ENCODE measurements at regions not wholly inside any gene's neighbourhood (a gene's known extent, or its start where the extent isn't known, plus 50 kb on each side); places are given as distances from the start of the nearest gene placed in this dataset.

DNA sequence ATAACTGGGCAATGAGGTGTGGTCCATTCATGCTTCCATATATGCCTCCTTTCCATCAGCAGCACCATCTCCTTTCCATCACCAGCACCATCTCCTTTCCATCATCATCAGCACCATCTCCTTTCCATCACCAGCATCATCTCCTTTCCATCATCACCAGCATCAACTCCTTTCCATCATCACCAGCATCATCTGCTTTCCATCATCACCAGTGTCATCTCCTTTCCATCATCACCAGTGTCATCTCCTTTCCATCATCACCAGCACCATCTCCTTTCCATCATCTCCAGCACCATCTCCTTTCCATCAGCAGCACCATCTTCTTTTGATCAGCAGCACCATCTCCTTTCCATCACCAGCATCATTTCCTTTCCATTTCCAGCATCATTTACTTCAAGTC is 297.5 kb upstream of the SPHKAP start:
- Histone ChIP-seq H3K27me3 (no peaks in the 10 kb centered on the region), H3K9me3 (peaks cover 0 to 4% (median 1%) of the 10 kb centered on the region in 4 donors), H3K4me3 (no peak overlapping the region), H3K27ac (no peak overlapping the region), H3K36me3 (no peaks in the 10 kb centered on the region), H3K4me1 (no peaks in the 10 kb centered on the region)
- DNase-seq = no peak
- intact Hi-C loops (cut with DNase I; ENCODE audit: low total_unique reads) = no loop called here
- TF ChIP-seq POLR2A (IDR thresholded peaks at IDR 0.05) (no peak), EP300 (IDR thresholded peaks at IDR 0.05) (no peak), POLR2AphosphoS5 (IDR thresholded peaks at IDR 0.05) (no peak)
- TF ChIP-seq, protein P1, sequence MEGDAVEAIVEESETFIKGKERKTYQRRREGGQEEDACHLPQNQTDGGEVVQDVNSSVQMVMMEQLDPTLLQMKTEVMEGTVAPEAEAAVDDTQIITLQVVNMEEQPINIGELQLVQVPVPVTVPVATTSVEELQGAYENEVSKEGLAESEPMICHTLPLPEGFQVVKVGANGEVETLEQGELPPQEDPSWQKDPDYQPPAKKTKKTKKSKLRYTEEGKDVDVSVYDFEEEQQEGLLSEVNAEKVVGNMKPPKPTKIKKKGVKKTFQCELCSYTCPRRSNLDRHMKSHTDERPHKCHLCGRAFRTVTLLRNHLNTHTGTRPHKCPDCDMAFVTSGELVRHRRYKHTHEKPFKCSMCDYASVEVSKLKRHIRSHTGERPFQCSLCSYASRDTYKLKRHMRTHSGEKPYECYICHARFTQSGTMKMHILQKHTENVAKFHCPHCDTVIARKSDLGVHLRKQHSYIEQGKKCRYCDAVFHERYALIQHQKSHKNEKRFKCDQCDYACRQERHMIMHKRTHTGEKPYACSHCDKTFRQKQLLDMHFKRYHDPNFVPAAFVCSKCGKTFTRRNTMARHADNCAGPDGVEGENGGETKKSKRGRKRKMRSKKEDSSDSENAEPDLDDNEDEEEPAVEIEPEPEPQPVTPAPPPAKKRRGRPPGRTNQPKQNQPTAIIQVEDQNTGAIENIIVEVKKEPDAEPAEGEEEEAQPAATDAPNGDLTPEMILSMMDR (IDR thresholded peaks at IDR 0.05) = no peak

DNA sequence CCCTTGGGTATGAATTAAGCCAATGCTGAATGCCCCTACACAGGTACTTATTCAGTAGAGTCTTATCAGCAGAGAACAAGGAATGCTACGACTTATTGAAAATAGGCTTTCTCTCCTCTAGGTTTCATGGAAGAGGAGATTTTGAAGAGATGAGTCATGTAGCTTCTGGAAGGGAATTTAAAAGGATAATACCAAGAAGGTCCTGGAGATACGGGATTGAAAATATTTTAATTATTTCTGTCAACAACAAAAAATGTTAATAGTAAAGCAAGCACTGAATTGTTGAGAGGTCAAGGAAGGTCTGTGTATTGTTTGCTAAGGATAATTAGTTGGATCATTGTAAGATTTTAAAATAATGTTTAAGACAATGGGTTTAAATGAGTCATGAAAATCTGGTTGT is 293.0 kb upstream of the SPHKAP start:
- WGBS, 5 donors = 48 to 75% (median 54%) methylated on average over 1 to 2 of the region's 2 CpGs
- H3K4me1 ChIP-seq = no peaks in the 10 kb centered on the region
- TF ChIP-seq POLR2AphosphoS5 (IDR thresholded peaks at IDR 0.05) (no peak), POLR2A (IDR thresholded peaks at IDR 0.05) (no peak), EP300 (IDR thresholded peaks at IDR 0.05) (no peak)
- TF ChIP-seq, protein P1 (IDR thresholded peaks at IDR 0.05) = no peak
- intact Hi-C loops (cut with DNase I; ENCODE audit: low total_unique reads) = no loop called here
- H3K36me3 ChIP-seq = no peaks in the 10 kb centered on the region
- H3K27ac ChIP-seq = no peak overlapping the region
- H3K9me3 ChIP-seq = peaks cover 0 to 10% (median 3%) of the 10 kb centered on the region in 4 donors
- DNase-seq = no peak
- H3K27me3 ChIP-seq = no peaks in the 10 kb centered on the region
- no peak overlapping the region for H3K4me3 ChIP-seq

DNA sequence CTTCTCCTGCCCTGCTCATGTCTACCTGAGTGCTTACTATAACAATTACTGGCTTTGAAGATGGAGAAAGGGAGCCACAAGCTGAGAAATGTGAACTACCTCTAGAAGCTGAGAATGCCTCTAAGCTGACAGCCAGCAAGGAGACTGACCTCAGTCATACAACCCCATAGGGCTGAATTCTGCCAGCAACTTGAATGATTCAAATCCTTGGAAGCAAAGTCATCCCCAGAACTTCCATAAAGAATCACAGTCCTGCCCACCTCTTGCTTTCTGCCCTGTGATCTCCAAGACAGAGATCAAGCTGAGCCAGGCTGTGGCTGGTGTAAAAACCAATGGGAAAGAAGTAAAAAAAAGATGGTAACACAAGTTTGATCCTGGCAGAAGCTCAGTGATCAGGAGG is 288.2 kb upstream of the SPHKAP start:
- no peak overlapping the region for H3K27ac ChIP-seq
- H3K36me3 ChIP-seq = no peaks in the 10 kb centered on the region
- no peak for TF ChIP-seq POLR2A (IDR thresholded peaks at IDR 0.05)
- no peak for TF ChIP-seq POLR2AphosphoS5 (IDR thresholded peaks at IDR 0.05)
- TF ChIP-seq EP300 (IDR thresholded peaks at IDR 0.05) = no peak
- TF ChIP-seq, protein P1 (IDR thresholded peaks at IDR 0.05) = no peak
- H3K4me3 ChIP-seq = no peak overlapping the region
- H3K4me1 ChIP-seq = no peaks in the 10 kb centered on the region
- peaks cover 0 to 17% (median 5%) of the 10 kb centered on the region in 4 donors for H3K9me3 ChIP-seq
- H3K27me3 ChIP-seq = no peaks in the 10 kb centered on the region
- intact Hi-C loops (cut with DNase I; ENCODE audit: low total_unique reads) = no loop called here
- no peak for DNase-seq

DNA sequence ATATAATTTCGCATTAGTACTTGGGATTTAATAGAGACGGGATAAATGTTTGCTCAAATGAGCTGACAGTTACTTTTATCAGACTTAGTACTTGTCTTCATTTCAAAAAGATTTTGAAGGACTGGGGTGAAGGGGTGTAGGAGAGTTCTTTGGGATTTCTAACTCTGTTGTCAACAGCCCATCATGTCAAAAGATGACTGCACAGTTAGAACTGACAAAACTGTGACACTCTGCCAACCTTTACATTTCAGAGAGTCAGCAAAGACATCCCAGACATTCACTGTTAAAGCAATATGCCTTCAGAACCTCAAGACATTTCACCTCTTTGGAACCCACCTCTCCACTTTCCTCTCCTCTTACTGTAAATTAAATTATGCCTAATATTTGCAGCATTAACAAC is 285.4 kb upstream of the SPHKAP start:
- intact Hi-C loops (cut with DNase I; ENCODE audit: low total_unique reads) = no loop called here
- Histone ChIP-seq H3K36me3 (no peaks in the 10 kb centered on the region), H3K27me3 (no peaks in the 10 kb centered on the region), H3K4me3 (no peak overlapping the region), H3K4me1 (no peaks in the 10 kb centered on the region), H3K27ac (no peak overlapping the region), H3K9me3 (peaks cover 0 to 17% (median 5%) of the 10 kb centered on the region in 4 donors)
- 76 to 89% (median 78%) methylated on average over 2 of the region's 2 CpGs for WGBS, 5 donors
- no peak for DNase-seq
- TF ChIP-seq, protein P1 (IDR thresholded peaks at IDR 0.05) = no peak
- TF ChIP-seq EP300 (IDR thresholded peaks at IDR 0.05) (no peak), POLR2A (IDR thresholded peaks at IDR 0.05) (no peak), POLR2AphosphoS5 (IDR thresholded peaks at IDR 0.05) (no peak)

All from stomach (tissue), 8 donors.